NCI-H1417 (cell line): ENCODE measurements at regions not wholly inside any gene's neighbourhood (a gene's known extent, or its start where the extent isn't known, plus 50 kb on each side); places are given as distances from the start of the nearest gene placed in this dataset.

Experiments
- DNase-seq, 3 experiments: peaks; one replicate each; lab custom pipeline; 2025; lab: John Stamatoyannopoulos, UW

GRCh38 chr15:61742591-61742990 is 317.7 kb downstream of the VPS13C start:
- DNase-seq: no peak

- DNase-seq: no peak
Observed at GRCh38 chr15:61736790-61737189, 323.5 kb downstream of the VPS13C start.

GRCh38 chr15:61731099-61731498 is 329.1 kb downstream of the VPS13C start:
- no peak for DNase-seq

GRCh38 chr15:61729646-61730045 is 330.6 kb downstream of the VPS13C start:
- DNase-seq: no peak

- DNase-seq: no peak
Observed at GRCh38 chr15:61726166-61726565, 334.1 kb downstream of the VPS13C start.

GRCh38 chr15:61725251-61725650 is 335.0 kb downstream of the VPS13C start:
- DNase-seq: no peak

GRCh38 chr15:61724251-61724939 is 335.9 kb downstream of the VPS13C start:
- DNase-seq: no peak

GRCh38 chr15:61721418-61721817 is 338.8 kb downstream of the VPS13C start:
- no peak for DNase-seq

- no peak for DNase-seq
Observed at GRCh38 chr15:61720197-61720704, 340.0 kb downstream of the VPS13C start.

GRCh38 chr15:61715082-61715481 is 345.2 kb downstream of the VPS13C start:
- DNase-seq: peak in 2 of 3 experiments; percentile 21 to 57

- DNase-seq: no peak
Observed at GRCh38 chr15:61712129-61712759, 348.0 kb downstream of the VPS13C start.

- DNase-seq: peak in 2 of 3 experiments; percentile 18 to 29
Observed at GRCh38 chr15:61702224-61703020, 357.8 kb downstream of the VPS13C start.

GRCh38 chr15:61701455-61701854 is 358.8 kb downstream of the VPS13C start:
- DNase-seq: no peak

GRCh38 chr15:61700803-61701202 is 359.4 kb downstream of the VPS13C start:
- peak in 2 of 3 experiments; percentile 36 to 80 for DNase-seq

GRCh38 chr15:61697796-61698195 is 362.5 kb downstream of the VPS13C start:
- DNase-seq: no peak

GRCh38 chr15:61689067-61689466 is 371.2 kb downstream of the VPS13C start:
- DNase-seq: no peak

- DNase-seq: no peak
Observed at GRCh38 chr15:61687651-61688050, 372.6 kb downstream of the VPS13C start.

GRCh38 chr15:61687124-61687523 is 373.1 kb downstream of the VPS13C start:
- DNase-seq: no peak

GRCh38 chr15:61685971-61686370 is 374.3 kb downstream of the VPS13C start:
- DNase-seq: no peak

GRCh38 chr15:61685534-61685933 is 374.7 kb downstream of the VPS13C start:
- no peak for DNase-seq

- no peak for DNase-seq
Observed at GRCh38 chr15:61684749-61685467, 375.3 kb downstream of the VPS13C start.
